Esophagus mucosa (tissue), 1 donor: ENCODE measurements at regions not wholly inside any gene's neighbourhood (a gene's known extent, or its start where the extent isn't known, plus 50 kb on each side); places are given as distances from the start of the nearest gene placed in this dataset.
"Not testable (repeated sequence)": the region's sequence is repeated elsewhere in the genome, so short reads cannot be mapped to it uniquely, and the experiment has no call there.

Experiments
- ATAC-seq: fragments of 200-7000 bp; cut with Tn5 transposase; one replicate; pipeline ENCODE4 v1.9.1; 2020
- donor health status: DM: yes; HTN: yes; CAD: no.

DNA sequence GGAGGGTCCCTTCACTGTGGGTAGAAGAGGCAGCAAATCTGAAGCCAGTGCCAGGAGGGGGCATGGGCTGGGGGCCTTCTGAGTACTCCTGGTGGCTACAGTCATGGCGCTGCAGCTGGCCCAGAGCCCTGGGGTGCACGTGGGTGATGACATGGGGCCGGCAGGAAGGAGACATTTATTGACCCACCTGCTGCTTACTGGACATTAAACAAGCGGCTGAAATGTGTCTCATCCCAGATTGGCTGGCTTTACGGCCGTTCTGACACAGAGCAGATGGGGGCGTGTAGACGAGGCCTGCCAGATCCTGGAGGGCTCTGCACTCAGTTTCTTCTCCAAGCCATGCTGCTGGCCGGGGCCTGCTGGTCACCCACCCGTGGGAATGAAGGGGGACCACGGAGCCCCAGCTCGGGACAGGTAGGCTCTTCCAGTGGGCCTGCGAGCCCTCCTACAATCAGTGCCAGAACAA is 906.9 kb downstream of the BRD1 start:
- no peak for ATAC-seq

DNA sequence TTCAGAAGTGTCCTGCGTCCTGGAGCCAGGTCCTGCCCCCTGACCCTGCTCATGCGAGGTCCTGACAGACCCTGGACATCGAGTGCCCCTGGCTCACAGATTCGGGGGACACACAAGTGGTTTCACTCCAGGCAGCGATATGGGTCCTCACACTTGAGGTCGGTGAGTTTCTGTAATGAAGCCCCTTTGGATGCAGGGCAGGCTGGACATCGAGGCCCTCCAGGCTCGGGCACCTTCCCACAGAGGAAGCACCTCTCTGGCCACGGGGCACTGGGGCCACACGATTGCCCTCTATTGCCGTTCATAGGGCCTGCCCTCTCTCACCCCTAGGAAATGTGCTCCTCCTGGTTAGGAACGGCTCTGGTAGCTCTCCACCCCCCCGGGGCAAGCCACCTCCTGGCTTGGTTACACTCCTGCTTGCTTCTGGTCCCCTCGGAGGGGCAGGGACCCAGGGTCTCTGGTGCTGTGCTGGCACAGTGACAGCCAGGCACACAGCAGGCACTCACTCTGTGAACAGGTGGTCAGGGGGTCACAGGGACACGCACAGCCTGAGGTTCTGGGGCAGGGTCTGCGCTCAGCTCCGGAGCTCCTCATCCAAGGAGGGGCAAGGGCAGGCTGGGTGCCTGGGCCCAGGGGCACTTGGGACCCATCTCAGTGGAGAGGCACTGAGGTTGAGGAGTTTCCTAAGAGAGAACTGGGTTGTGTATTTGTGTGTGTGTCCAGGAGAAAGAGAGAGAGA is 907.7 kb downstream of the BRD1 start:
- ATAC-seq, result no peak

DNA sequence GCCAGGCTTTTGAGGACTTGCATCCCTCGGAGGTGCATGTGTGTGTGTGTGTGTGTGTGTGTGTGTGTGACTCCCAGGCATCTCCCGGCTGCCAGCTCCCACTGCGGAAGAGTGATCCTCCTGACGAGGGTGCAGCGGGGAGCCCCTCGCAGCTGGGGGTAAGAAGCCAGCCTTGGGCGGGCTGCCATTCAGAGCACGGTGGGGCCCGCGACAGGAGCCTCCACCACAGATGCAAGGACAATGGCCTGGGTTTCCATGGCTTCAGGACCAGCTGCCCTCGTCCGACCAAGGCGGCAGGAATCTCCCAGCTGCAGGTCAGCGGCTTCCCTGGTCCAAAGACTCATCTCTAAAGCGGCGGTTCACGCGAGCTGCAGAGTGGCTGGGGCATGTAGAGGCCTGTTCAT is 908.5 kb downstream of the BRD1 start:
- no peak for ATAC-seq

DNA sequence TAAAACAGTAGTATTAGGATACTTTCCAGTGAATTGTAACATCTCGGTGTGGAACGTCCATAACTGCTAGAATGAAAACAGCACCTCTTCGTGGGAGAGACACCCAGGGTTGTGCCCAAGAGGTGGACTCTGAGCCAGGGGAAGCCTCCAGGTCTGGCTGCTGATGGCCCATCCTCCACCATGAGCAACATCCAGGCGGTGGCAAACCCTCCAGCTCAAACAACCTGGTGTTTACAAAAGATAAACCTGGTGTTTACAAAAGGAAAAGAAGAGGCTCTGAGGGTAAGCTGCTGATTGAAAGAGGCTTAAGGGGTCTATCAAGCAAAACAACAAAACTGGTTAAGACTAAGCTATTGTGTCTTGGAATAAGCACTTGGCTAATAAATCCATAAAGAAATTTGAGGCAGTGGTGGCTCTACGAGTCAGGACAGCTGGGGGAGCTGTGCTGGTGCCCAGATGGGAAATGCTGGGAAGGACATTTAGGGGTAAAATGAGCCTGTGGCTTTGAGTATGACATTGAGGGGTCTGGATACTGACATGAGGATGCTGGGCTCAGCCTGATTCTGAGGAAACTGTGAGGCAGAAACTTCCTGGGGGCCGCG is 909.0 kb downstream of the BRD1 start:
- no peak for ATAC-seq

DNA sequence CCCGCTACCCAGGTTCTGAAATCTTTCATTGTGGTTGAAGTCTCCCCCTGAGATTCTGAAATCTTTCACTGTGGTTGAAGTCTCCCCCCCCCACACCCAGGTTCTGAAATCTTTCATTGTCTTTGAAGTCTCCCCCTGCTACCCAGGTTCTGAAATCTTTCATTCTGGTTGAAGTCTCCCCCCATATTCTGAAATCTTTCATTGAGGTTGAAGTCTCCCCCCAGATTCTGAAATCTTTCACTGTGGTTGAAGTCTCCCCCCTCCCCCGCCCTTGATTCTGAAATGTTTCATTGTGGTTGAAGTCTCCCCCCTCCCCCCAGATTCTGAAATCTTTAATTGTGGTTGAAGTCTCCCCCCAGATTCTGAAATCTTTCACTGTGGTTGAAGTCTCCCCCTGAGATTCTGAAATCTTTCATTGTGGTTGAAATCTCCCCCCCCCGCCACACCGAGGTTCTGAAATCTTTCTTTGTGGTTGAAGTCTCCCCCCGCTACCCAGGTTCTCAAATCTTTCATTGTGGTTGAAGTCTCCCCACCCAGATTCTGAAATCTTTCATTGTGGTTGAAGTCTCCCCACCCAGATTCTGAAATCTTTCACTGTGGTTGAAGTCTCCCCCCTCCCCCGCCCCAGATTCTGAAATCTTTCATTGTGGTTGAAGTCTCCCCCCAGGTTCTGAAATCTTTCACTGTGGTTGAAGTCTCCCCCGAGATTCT is 915.2 kb downstream of the BRD1 start:
- not testable (repeated sequence) for ATAC-seq

DNA sequence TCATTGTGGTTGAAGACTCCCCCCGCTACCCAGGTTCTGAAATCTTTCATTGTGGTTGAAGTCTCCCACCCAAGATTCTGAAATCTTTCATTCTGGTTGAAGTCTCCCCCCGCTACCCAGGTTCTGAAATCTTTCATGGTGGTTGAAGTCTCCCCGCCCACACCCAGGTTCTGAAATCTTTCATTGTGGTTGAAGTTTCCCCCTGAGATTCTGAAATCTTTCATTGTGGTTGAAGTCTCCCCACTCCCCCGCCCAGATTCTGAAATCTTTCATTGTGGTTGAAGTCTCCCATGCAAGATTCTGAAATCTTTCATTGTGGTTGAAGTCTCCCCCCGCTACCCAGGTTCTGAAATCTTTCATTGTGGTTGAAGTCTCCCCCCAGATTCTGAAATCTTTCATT is 916.0 kb downstream of the BRD1 start:
- not testable (repeated sequence) for ATAC-seq

DNA sequence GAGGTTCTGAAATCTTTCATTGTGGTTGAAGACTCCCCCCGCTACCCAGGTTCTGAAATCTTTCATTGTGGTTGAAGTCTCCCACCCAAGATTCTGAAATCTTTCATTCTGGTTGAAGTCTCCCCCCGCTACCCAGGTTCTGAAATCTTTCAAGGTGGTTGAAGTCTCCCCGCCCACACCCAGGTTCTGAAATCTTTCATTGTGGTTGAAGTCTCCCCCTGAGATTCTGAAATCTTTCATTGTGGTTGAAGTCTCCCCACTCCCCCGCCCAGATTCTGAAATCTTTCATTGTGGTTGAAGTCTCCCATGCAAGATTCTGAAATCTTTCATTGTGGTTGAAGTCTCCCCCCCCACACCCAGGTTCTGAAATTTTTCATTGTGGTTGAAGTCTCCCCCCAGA is 916.6 kb downstream of the BRD1 start:
- not testable (repeated sequence) for ATAC-seq

DNA sequence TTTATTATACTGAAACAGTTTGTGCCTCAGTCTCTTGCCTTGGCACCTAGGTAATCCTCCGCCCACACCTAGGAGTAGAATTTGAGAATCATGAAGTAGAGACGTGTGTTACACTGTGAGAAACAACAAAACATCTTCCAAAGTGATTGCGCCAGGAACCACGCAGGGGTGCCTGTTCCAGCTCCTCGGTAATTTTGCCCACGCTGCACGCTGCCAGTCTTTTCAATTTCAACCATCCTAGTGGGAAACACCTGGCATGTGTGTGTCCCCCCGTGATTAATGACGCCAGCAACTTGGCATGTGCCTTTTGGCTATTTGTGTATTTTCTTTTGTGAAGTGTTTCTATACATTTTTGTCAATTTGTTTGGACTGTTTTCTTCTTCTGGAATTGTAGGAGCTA is 919.1 kb downstream of the BRD1 start:
- ATAC-seq, result no peak

DNA sequence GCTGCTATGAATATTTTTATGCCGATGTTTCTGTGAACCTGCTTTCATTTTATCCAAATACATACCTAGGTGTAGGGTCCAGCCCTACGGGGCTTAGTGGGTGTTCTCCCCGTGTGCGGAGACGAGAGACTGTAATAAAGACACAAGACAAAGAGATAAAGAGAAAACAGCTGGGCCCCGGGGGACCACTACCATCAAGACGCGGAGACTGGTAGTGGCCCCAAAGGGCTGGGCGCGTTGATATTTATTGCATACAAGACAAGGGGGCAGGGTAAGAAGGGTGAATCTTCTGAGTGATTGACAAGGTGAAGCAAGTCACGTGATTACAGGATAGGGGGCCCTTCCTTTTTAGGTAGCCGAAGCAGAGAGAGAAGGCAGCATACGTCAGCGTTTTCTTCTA is 920.1 kb downstream of the BRD1 start:
- no peak for ATAC-seq

DNA sequence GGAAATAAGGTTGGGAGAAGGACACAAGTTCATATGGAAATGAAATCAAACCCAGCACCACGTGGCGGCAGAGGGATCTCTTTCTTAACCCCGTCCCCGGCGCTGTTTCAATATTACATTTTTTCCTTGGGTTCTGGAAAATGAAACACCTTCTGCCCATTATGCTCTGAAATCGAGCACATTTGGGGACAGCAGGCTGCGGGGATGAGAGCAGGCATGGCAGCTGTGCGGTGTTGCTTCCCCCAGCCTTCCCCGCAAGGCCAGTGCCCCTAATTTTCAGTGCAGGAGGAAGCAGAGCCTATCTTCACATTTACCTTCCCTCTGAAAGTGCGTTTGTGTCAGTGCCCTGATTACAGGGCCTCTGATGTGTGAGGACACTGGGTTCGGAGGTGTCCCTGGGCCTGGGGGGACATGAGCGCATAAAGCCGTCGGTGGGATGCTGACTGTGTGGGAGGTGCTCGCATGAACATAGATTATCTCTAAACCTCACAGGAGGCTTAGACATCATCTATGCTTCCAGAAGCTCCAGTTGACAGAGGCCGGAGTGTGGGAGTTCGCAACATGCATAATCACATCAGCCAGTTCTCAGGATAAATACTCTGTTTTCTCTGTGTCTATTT is 921.3 kb downstream of the BRD1 start:
- no peak for ATAC-seq

DNA sequence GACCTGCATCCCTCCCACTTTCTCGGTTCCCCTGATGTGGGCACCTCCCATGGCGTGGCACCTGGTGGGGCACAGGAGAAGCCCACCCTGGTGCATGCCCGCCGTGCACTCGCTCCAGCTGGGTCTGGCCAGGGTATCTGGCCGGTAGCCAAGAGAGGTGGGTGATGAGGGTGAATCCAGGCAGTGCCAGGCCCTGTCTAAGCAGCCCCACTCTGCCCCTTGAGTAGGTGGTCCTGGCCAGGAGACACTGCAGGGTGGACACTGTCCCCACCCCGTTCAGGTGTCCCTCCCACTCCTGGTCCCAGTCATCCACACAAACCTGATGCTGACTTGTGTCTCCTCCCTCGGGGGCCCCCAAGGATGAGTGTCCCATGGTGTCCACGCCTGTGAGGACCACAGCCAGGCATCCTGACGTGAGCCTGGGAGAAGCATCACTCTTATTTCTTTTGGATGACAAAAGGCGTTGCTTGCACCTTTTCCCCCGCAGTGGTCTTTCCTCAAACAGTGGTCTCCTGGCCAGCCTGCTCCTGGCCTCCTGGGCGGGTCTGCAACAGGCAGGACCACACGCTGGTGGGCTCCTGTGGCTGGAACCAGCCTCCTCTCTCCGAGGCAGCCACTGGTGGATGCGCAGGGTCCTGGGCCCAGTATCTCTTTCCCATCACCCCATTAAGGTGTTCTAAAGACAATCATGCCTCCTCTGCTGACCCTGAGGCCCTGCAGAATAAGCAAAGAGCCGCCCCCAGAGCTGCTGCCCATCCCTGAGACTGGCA is 922.3 kb downstream of the BRD1 start:
- no peak for ATAC-seq

DNA sequence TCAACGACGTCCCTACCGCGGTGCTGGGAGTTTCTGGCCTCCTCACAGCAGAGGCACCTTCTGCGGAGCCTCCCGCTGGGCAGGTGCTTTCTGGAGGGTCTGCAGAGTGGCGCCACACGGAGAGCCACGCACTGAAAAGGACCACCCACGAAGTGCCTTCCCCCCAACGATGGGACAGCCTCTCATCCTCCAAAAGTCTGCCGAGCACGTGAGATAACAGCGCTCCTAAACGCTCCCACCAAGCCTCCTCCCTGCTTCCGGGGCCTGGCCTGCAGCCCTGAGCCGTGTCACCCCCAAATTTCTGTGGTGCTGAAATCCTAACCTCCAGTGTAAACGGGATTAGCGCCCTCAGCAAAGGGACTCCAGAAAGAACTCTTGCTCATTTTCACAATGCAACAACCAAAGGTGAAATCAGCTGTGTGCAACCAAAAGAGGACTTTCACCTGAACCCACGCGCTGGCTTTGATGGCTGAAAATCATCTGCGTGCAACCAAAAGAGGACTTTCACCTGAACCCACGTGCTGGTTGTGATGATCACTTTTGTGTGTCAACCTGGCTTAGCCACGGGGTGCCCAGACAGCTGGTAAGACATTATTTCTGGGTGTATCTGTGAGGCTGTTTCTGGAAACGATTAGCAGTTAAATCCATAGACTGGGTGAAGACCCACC is 924.6 kb downstream of the BRD1 start:
- no peak for ATAC-seq

DNA sequence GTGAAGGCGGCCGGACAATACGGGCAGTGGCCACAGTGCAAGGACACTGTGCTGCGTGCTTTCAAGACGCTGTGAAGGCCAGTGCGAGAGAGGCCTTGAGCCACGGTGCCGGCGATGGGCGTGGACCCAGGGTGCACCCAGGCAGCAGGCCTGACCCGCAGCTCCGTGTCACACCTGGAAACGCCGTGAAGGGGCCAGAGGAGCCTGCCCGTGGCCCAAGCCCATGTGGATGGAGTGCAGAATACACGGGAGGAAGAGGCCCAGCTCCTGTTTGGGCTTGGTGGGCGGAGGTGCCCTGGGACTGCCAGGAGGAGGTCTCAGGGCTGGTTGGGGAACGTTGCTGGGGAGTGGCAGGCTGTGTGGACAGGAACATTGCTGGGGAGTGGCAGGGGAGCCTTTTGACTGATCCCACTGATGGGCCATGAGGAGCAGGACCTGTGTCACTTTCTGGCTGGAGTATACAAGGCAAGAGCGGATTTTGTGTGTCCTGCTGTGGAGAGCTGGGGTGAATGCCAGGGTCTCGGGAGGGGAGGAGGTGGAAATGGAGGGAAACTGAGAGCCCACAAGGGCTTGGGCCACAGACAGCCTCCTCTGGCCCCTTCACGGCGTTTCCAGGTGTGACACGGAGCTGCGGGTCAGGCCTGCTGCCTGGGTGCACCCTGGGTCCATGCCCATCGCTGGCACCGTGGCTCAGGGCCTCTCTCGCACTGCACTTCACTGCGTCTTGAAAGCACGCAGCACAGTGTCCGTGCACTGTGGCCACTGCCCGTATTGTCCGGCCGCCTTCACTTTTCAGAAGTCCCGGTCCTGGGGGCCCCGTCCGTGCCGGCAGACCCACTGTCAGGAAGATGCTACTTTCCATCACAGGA is 925.4 kb downstream of the BRD1 start:
- peak; percentile 9 for ATAC-seq

DNA sequence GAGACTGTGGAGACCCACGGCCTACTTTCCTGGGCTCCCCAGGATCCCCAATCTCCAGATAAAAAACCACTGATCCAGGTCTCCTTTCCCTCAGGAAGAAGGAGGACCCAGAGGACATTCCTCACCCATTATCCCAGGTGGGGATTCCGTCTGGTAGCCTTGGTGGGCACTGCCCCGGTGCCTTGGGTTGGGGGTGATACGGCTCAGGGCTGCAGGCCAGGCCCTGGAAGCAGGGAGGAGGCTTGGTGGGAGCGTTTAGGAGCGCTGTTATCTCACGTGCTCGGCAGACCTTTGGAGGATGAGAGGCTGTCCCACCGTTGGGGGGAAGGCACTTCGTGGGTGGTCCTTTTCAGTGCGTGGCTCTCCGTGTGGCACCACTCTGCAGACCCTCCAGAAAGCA is 926.3 kb downstream of the BRD1 start:
- ATAC-seq, result no peak

DNA sequence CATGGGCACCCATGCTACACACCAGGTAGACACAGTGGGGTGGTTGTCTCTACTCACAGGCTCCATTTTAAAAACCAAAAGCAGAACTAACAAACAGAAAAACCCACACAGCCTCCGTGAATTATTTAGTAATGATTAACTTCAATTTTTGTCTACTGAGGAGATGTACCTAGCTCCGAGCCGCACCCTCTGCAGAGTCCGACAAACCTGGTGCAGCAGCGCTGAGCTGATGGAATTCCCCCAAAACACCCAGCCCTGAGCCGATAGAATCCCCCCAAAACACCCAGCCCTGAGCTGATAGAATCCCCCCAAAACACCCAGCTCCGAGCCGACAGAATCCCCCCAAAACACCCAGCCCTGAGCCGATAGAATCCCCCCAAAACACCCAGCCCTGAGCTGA is 927.0 kb downstream of the BRD1 start:
- no peak for ATAC-seq

DNA sequence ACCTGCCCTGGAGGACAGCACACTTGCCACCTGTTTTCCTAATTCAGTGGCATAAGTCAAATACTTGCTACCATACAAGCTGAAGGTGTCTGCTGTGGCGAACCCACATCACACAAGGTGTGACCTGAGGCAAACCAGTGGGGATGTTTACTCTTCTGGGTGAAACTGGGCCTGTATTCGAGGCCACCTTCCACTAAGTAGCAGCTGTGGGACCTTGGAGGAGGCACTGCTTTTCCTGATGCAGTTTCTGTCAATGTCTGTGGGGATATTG is 927.4 kb downstream of the BRD1 start:
- ATAC-seq, result no peak

DNA sequence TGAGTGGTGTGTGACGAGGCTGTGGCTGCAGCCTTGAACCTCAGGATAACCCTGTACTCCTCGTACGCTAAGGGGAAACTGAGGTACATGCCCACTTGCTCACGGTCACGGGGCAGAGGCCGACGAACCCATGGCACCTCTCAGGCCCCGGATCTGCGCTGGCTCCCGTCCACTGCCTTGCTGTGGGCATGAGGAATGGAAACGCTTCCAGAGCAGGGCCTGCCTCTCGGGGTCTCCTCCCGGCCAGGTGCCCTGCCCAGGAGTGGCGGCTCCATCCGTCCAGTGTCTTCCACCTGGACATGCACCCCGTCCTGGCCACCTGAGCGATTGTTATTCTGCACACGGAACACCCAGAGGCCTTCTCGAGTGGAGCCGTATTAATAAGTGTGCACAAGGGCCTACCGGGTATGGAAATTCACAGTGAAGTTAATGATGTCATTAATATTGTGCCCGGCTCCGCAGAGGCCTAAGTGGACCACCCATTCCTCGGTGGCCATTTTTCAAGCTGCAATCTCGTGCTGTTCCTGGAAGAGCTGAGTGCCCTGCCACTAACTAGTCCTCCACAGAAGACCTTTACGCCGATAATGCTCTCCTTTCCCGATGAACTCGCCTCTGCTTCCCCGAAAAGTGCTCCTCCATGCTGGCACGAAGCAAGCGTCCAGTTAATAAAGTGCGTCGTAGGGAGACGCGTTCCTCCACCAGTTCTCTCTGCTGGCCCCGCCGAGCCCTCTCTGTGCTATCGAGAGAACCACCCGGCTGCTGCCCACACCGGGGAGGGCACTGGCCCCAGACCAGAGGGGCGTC is 927.9 kb downstream of the BRD1 start:
- no peak for ATAC-seq

DNA sequence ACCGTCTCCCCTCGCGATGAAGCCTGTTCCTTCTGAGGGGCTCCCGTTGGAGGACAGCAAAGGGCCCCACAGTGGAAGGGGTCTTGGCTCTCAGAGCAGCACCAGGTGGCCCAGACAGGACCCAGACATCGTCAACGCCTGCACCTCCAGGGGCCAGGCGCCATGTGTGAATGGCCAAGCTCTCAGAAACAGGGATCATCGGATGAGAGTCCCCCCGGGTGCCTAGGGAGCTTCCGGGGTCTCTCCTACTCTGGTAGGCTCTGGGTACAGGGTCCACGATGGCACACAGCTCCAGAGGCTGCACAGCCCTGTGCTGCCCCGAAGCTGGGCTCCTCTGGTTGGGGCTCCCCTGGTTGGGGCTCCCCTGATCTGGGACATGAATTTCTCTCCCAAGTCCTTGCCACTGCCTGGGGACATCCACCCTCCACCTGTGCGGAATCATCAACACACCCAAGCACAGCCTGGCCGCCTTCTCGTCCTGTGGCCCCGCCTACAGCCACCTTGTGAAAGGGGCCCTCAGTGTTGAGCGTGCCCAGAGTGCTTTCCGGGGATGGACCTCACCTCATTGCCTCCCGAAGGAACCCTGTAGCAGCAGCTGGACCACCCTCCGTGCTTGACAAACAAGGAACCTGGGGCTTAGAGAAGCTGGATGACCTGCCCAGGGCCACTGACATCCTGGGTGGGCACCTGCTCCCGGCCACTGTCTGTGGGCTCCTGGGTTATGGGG is 929.0 kb downstream of the BRD1 start:
- ATAC-seq, result no peak

DNA sequence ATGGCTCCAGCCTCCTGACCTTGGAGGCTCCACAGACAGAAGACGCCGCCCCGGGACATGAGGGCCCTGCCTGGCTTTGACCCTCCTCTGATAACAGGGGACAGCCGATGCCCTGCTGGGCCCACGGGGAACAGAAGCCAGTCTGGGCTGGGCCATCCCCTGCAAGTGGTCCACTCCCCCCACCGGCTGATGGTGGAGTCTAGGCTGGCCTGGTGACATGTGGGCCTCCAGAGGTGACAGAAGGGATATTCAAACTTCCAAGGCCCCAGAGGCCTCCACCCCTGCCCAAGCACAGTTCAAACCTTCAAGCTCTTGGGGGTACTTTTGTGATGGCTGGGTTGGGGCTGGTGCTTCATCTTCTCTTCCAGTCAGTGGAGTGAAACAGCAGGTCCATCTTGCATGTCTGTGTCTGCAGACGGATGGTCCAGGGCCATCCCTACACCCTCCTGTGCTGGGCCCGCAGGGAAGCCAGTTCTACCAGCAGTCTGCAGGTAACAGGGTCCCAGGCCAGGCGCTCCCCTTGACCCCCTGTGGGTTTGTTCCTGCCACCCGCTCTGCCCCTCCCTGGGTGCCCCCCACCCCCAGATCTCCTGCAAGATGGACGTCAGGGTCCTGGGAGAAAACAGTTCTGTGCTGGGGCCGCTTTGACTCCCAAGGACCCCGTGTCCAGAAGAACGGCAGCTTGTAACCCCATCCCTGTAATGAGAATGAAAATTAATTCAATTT is 929.9 kb downstream of the BRD1 start:
- no peak for ATAC-seq
